ENCODE measurements at regions not wholly inside any gene's neighbourhood (a gene's known extent, or its start where the extent isn't known, plus 50 kb on each side); places are given as distances from the start of the nearest gene placed in this dataset.
"Not testable (repeated sequence)": the region's sequence is repeated elsewhere in the genome, so short reads cannot be mapped to it uniquely, and the experiment has no call there.

DNA sequence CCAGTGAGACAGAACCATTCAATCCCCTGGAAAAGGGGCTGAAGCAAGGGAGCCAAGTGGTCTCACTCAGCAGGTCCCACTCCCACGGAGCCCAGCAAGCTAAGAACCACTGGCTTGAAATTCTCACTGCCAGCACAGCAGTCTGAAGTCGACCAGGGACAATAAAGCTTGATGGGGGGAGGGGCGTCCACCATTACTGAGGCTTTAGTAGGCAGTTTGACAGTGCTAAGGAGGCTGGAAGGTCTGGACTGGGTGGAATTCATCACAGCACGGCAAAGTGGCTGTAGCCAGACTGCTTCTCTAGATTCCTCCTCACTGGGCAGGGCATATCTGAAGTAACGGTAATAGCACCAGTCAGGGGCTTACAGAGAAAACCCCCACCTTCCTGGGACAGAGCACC, 105.4 kb upstream of the GORAB start:
- Mint-ChIP-seq H3K27me3 (peaks cover 55 to 63% of the 10 kb centered on the region in 2 donors), H3K27ac (no peak overlapping the region), H3K4me1 (ENCODE audit: low read depth in 2 of 2) (no peaks in the 10 kb centered on the region), H3K9me3 (peaks cover 2 to 17% of the 10 kb centered on the region in 2 donors), H3K4me3 (no peak overlapping the region), H3K36me3 (ENCODE audit: insufficient read depth) (no peaks in the 10 kb centered on the region)
- ATAC-seq (replicated peaks) (no peak), DNase-seq (no peak)

DNA sequence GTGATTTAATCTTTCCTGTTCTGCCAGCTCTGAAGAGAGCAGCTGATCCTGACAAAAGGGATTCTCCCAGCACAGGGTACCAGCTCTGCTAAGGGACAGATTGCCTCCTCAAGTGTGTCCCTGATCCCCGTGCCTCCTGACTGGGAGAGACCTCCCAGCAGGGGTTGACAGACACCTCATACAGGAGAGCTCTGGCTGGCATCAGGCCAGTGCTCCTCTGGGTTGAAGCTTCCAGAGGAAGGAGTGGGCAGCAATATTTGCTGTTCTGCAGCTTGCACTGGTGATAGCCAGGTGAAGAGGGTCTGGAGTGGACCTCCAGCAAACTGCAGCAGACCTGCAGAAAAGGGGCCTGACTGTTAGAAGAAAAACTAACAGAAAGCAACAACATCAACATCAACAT, 105.0 kb upstream of the GORAB start:
- H3K27ac Mint-ChIP-seq; DNase-seq; H3K4me1 Mint-ChIP-seq (ENCODE audit: low read depth in 2 of 2); ATAC-seq (replicated peaks); H3K4me3 Mint-ChIP-seq; H3K36me3 Mint-ChIP-seq (ENCODE audit: insufficient read depth): not testable (repeated sequence)
- peaks cover 2 to 17% of the 10 kb centered on the region in 2 donors for H3K9me3 Mint-ChIP-seq
- peaks cover 55 to 63% of the 10 kb centered on the region in 2 donors for H3K27me3 Mint-ChIP-seq

DNA sequence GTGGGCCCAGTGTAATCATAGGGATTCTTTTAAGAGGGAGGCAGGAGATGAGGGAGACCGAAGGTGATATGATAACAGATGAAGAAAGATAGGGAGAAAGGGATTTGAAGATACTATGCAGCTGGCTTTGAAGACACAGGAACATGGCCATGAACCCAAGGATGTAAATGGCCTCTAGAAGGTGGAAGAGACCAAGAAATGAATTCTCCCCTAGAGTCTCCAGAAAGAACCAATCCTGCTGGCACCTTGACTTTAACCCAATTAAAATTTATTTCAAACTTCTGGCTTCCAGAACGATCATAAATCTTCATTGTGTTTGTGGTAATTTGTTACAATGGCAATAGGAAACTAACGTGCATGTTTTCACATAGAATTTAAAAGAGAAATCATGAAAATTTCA, 95.0 kb upstream of the GORAB start:
- no peaks in the 10 kb centered on the region for H3K27me3 Mint-ChIP-seq
- H3K4me1 Mint-ChIP-seq (ENCODE audit: low read depth in 2 of 2) = no peaks in the 10 kb centered on the region
- H3K9me3 Mint-ChIP-seq = no peaks in the 10 kb centered on the region
- no peak overlapping the region for H3K27ac Mint-ChIP-seq
- ATAC-seq (replicated peaks) = no peak
- no peak overlapping the region for H3K4me3 Mint-ChIP-seq
- DNase-seq = no peak
- H3K36me3 Mint-ChIP-seq (ENCODE audit: insufficient read depth) = no peaks in the 10 kb centered on the region

DNA sequence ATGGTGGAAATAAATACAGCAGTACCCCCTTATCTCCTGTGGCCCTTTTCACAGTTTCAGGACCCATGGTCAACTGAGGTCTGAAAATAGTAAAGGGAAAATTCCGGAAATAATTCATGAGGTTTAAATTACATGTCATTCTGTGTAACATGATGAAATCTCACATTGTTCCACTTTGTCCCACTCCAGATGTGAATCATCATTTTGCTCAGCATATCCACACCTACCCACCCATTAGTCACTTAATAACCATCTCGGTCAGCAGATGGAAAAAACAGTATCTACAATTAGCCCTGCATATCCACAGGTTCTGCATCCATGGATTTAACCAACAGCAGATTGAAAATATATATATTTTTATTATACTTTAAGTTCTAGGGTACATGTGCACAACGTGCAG, 86.9 kb upstream of the GORAB start:
- Mint-ChIP-seq H3K36me3 (ENCODE audit: insufficient read depth) (no peaks in the 10 kb centered on the region), H3K9me3 (no peaks in the 10 kb centered on the region), H3K27me3 (peaks cover 0 to 4% of the 10 kb centered on the region in 2 donors), H3K4me3 (no peak overlapping the region), H3K27ac (no peak overlapping the region), H3K4me1 (ENCODE audit: low read depth in 2 of 2) (no peaks in the 10 kb centered on the region)
- ATAC-seq (replicated peaks) = no peak
- no peak for DNase-seq

DNA sequence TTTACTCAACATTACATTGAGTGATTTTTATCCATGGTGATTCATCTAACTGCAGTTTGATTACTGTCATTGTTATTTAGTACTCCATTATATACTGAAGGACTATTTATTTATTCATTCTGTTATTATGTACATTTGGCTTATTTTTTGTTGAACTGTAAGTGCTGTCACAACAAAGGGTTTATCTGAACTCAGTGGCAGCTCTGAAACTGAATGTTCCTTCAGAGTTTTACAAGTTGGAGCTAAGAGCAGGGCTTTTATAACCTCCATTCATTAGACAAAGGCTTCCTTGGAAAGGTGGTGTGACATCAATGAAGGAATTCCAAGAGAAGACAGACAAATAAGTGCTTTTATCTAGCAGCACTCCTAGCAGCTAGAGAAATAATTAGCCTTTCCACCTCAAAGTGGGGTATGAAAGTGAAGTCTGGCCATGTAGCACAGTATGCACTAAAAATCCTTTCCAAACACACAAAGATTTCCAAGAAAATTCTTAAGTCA, 83.3 kb upstream of the GORAB start:
- no peaks in the 10 kb centered on the region for H3K36me3 Mint-ChIP-seq (ENCODE audit: insufficient read depth)
- H3K27me3 Mint-ChIP-seq = peaks cover 0 to 4% of the 10 kb centered on the region in 2 donors
- no peak overlapping the region for H3K27ac Mint-ChIP-seq
- H3K4me3 Mint-ChIP-seq = no peak overlapping the region
- H3K9me3 Mint-ChIP-seq = no peaks in the 10 kb centered on the region
- ATAC-seq (replicated peaks) = no peak
- no peak for DNase-seq
- H3K4me1 Mint-ChIP-seq (ENCODE audit: low read depth in 2 of 2) = no peaks in the 10 kb centered on the region

DNA sequence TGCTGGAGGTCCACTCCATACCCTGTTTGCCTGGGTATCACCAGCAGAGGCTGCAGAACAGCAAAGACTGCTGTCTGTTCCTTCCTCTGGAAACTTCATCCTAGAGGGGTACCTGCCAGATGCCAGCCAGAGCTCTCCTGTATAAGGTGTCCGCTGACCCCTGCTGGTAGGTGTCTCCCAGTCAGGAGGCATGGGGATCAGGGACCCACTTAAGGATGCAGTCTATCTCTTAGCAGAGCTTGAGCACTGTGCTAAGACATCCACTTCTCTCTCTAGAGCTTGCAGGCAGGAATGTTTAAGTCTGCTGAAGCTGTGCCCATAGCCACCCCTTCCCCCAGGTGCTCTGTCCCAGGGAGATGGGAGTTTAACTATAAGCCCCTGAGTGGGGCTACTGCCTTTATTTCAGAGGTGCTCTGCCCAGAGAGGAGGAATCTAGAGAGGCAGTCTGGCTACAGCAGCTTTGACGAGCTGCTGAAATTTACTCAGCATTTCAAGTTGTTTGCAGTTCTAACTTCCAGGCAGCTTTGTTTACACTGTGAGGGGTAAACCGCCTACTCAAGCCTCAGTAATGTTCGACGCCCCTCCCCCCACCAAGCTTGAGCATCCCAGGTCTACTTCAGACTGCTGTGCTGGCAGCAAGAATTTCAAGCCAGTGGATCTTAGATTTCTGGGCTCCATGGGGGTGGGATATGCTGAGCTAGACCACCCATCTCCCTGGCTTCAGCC, 74.5 kb upstream of the GORAB start:
- H3K27ac Mint-ChIP-seq; H3K36me3 Mint-ChIP-seq (ENCODE audit: insufficient read depth); H3K9me3 Mint-ChIP-seq; H3K4me3 Mint-ChIP-seq; H3K4me1 Mint-ChIP-seq (ENCODE audit: low read depth in 2 of 2); ATAC-seq (replicated peaks); DNase-seq: not testable (repeated sequence)
- peaks cover 31 to 50% of the 10 kb centered on the region in 2 donors for H3K27me3 Mint-ChIP-seq

DNA sequence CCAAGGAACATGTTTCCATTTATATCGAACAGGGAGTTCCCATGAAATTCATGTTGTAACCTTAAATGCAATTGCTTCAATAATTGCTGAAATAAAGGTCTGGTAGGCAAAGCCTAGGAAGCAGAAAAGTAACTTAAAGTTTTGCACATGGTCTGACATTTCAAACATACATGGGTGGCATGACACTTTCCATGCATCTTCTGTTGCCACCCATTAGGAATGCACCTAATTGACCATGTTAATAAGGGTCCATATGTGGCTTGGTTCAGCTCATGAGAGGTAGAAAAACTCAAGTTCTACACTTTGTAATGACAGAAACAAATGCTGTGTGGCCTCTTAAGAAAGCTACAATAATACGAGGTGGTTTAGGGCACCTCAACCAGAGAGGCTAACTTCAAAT, 72.0 kb upstream of the GORAB start:
- H3K4me3 Mint-ChIP-seq = no peak overlapping the region
- DNase-seq (no peak), ATAC-seq (replicated peaks) (no peak)
- H3K9me3 Mint-ChIP-seq = peaks cover under 1 to 8% of the 10 kb centered on the region in 2 donors
- peaks cover 29 to 60% of the 10 kb centered on the region in 2 donors for H3K27me3 Mint-ChIP-seq
- H3K27ac Mint-ChIP-seq = no peak overlapping the region
- H3K4me1 Mint-ChIP-seq (ENCODE audit: low read depth in 2 of 2) = no peaks in the 10 kb centered on the region
- H3K36me3 Mint-ChIP-seq (ENCODE audit: insufficient read depth) = no peaks in the 10 kb centered on the region

DNA sequence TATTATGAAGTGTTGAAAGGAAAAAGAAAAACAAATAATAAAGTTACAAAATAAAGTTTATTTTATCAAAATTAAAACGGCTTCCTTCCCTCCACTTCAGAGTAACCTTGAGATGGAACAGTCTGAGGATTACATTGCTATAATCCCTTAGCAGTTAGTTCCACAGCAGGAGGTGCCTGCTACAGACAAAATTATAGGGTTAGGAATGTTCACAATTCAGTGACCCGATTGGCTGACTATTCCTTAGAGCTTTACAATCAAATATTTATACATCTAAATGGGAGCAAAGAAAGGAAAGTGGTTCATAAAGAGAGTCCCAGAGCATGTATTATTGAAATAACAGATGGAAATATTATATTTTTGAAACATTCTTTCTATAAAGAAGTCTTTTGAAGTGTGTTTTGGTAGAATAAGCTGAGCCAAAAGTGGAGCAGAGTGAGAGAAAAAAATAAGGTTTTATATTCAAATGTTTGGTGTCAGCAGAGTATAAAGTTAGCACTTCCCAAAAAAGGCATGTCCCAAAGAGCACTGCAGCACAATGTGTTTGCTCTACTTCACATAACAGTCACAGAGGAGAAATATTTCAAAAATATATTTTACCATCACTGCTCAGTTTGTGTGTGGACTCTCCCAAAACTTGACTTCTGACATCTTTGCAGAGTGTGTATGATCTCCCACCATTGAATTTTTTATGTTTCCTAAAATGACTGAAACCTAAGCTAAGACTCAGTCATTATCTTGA, 71.4 kb upstream of the GORAB start:
- ATAC-seq (replicated peaks) = no peak
- peaks cover 0 to 4% of the 10 kb centered on the region in 2 donors for H3K9me3 Mint-ChIP-seq
- no peaks in the 10 kb centered on the region for H3K4me1 Mint-ChIP-seq (ENCODE audit: low read depth in 2 of 2)
- H3K27me3 Mint-ChIP-seq = peaks cover 31 to 57% of the 10 kb centered on the region in 2 donors
- H3K4me3 Mint-ChIP-seq = no peak overlapping the region
- no peak for DNase-seq
- no peak overlapping the region for H3K27ac Mint-ChIP-seq
- no peaks in the 10 kb centered on the region for H3K36me3 Mint-ChIP-seq (ENCODE audit: insufficient read depth)

DNA sequence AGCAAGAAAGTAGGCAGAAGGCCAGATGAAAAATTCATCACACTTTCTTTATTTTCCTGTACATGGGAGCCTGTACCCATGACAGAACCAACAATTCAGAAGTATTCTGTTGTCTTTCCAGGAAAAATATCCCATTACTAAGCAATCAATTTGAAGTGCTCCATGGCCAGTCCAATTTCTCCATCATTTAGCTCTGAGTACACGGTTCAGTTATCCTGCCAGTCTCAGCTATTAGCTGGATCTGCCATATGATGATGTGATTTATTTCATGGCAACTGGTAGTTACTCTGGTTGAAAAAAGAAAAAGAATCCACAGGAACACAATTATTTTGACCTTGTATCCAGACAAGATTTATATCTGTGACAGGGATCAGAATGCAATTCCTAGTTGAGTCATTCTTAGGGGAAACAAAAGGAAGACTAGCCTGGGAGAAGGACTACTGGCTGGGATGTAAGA, 70.6 kb upstream of the GORAB start:
- Mint-ChIP-seq H3K4me3 (no peak overlapping the region), H3K36me3 (ENCODE audit: insufficient read depth) (no peaks in the 10 kb centered on the region)

DNA sequence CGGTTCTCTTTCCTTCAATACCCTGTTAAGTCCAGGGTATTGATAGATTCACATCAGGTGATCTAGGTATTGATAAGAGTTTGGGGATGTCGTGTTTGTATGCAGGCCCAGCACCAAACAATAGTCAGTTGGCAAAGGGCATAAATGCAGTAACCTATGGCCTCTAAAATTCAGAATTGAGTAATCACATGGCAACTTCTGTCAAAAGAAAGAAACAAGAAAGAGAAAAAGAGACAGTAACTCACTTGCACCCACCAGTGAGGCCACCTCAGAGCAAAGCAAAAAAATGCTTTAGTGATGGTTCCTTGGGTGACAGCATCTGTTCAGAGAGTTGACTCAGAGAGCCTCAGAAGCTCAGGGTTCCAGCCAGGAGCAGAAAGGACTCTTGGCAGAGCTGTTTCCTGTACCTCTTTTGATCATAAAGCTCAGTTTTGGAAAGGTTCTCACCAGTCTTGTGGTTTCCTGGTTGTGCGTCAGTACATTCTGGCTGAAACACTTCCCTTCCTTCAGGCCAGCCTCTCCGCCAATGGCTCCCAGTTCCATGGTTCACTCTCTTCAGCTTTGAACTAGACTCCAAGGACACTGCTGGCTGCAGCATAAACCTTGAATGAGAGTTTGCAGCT, 70.1 kb upstream of the GORAB start:
- Mint-ChIP-seq H3K4me3 (no peak overlapping the region), H3K27me3 (peaks cover 42 to 63% of the 10 kb centered on the region in 2 donors), H3K9me3 (peaks cover 0 to 4% of the 10 kb centered on the region in 2 donors), H3K27ac (no peak overlapping the region), H3K4me1 (ENCODE audit: low read depth in 2 of 2) (no peaks in the 10 kb centered on the region), H3K36me3 (ENCODE audit: insufficient read depth) (no peaks in the 10 kb centered on the region)
- DNase-seq (no peak), ATAC-seq (replicated peaks) (no peak)

More for the DNA sequence above, 70.6 kb upstream of the GORAB start:
- H3K4me1 Mint-ChIP-seq (ENCODE audit: low read depth in 2 of 2) = no peaks in the 10 kb centered on the region
- H3K9me3 Mint-ChIP-seq = peaks cover 0 to 4% of the 10 kb centered on the region in 2 donors
- DNase-seq (no peak), ATAC-seq (replicated peaks) (no peak)
- H3K27me3 Mint-ChIP-seq = peaks cover 38 to 63% of the 10 kb centered on the region in 2 donors
- H3K27ac Mint-ChIP-seq = no peak overlapping the region

DNA sequence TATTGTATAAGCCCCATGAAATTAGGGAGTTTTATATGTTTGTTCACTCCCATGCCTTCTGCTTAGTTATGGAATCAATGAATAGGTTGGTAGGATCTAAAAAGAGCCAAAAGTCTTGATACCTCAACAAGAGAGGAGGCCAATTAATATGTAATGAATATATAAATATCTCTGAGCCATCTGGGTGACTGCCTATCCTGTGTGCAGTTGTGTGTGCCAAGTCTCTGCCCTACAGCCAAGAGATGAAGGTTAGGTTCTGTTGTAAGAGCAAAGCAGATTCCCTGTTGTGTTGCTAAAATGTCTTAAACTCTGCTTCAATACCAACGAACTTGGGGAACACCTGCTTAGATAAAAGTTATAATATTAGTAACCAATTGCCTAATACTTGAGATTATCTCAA, 61.8 kb upstream of the GORAB start:
- no peak for ATAC-seq (replicated peaks)

DNA sequence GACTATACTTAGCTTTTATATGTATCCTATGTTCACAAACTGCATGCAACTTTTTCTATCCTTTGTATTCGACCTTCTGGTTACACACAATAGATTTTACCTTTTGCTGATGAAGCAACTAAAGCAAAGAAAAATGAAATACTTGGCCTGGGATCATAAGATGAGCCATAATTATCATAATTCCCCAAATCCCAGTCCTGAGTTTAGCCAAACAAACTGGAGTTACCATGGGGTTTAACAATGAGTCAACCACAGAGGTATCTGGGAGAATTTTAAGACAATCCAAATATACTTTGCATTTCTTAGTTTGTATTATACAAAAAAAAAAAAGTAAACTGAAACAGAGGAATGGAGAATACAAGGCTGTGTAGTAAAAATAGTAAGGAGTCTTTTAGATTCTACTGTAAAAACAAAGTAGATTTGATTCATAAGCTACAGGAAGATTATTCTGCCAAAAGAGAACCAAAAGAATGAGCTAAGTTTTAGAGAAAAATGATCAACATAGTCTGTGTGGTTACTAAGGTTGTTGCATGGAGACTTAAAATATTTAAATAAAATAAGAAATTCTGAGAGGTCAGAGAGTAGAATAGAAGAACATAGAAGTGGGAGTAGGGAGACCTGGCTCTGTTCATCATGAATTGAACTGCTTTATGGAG, 60.4 kb upstream of the GORAB start:
- H3K36me3 Mint-ChIP-seq (ENCODE audit: insufficient read depth) = no peaks in the 10 kb centered on the region
- H3K27ac Mint-ChIP-seq = no peak overlapping the region
- H3K4me1 Mint-ChIP-seq (ENCODE audit: low read depth in 2 of 2) = no peaks in the 10 kb centered on the region
- no peak overlapping the region for H3K4me3 Mint-ChIP-seq
- ATAC-seq (replicated peaks) (no peak), DNase-seq (no peak)
- H3K9me3 Mint-ChIP-seq = no peaks in the 10 kb centered on the region
- H3K27me3 Mint-ChIP-seq = peaks cover 14 to 20% of the 10 kb centered on the region in 2 donors

More for the DNA sequence above, 61.8 kb upstream of the GORAB start:
- DNase-seq = no peak
- H3K27me3 Mint-ChIP-seq = peaks cover 24 to 29% of the 10 kb centered on the region in 2 donors
- no peak overlapping the region for H3K4me3 Mint-ChIP-seq
- H3K4me1 Mint-ChIP-seq (ENCODE audit: low read depth in 2 of 2) = no peaks in the 10 kb centered on the region
- H3K36me3 Mint-ChIP-seq (ENCODE audit: insufficient read depth) = no peaks in the 10 kb centered on the region
- no peak overlapping the region for H3K27ac Mint-ChIP-seq
- no peaks in the 10 kb centered on the region for H3K9me3 Mint-ChIP-seq

DNA sequence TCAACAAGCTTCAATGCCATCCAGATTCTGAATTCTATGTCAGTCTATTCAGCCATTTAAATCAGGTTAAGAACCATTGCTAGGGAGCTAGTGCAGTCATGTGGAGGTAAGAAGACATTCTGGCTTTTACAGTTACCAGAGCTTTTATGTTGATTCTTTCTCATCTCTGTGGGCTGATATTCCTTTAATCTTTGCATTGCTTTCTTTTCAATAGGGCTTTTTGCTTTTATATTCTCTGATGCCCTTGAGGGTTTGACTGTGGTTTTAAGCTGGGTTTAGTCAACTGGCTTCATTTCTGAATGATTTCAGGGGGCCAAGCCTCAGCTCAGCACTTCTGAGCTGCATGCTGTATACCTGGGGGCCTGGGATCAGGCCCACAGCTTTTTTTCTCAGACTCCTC, 51.0 kb upstream of the GORAB start:
- Mint-ChIP-seq H3K4me1 (ENCODE audit: low read depth in 2 of 2) (no peaks in the 10 kb centered on the region), H3K27ac (no peak overlapping the region), H3K36me3 (ENCODE audit: insufficient read depth) (no peaks in the 10 kb centered on the region), H3K9me3 (no peaks in the 10 kb centered on the region), H3K27me3 (peaks cover 27 to 36% of the 10 kb centered on the region in 2 donors), H3K4me3 (no peak overlapping the region)
- DNase-seq = no peak
- ATAC-seq (replicated peaks) = no peak
